MM.1S (cell line): ENCODE measurements at regions not wholly inside any gene's neighbourhood (a gene's known extent, or its start where the extent isn't known, plus 50 kb on each side); places are given as distances from the start of the nearest gene placed in this dataset.

Experiments used
- DNase-seq: peaks from one replicate; pipeline ENCODE4 v3.0.0-alpha.2; 2015
- H2AFZ ChIP-seq: fragments of 300-600 bp; sonication (generic); 2 replicates; pipeline ENCODE4 v1.6.0; 2016; ENCODE audit warnings: antibody characterized with exemption, low read length
- H3F3A ChIP-seq: fragments of 300-600 bp; sonication (generic); 2 replicates; pipeline ENCODE4 v1.6.1; 2016; ENCODE audit warnings: mild to moderate bottlenecking, antibody characterized with exemption, low read length, moderate library complexity, mixed read lengths; ENCODE audit not compliant: insufficient read depth
- H3K27ac ChIP-seq: fragments of 300-600 bp; sonication (generic); 2 replicates; pipeline ENCODE4 v1.5.1; 2016; ENCODE audit warnings: mild to moderate bottlenecking, low read length
- H3K27me3 ChIP-seq: fragments of 300-600 bp; sonication (generic); replicated peaks from 2 replicates; pipeline ENCODE4 v1.6.0; 2016; ENCODE audit warnings: low read length; ENCODE audit not compliant: insufficient read depth
- H3K36me3 ChIP-seq: fragments of 300-600 bp; sonication (generic); replicated peaks from 2 replicates; pipeline ENCODE4 v1.6.1; 2016; ENCODE audit warnings: mild to moderate bottlenecking, low read length, mixed read lengths; ENCODE audit not compliant: insufficient read depth
- H3K4me1 ChIP-seq: fragments of 300-600 bp; sonication (generic); 2 replicates; pipeline ENCODE4 v1.6.1; 2016; ENCODE audit warnings: low read length, mixed read lengths
- H3K4me2 ChIP-seq: fragments of 300-600 bp; sonication (generic); 2 replicates; pipeline ENCODE4 v1.6.0; 2016; ENCODE audit warnings: low read depth, low read length
- H3K4me3 ChIP-seq: fragments of 300-600 bp; sonication (generic); 2 replicates; pipeline ENCODE4 v1.5.1; 2016; ENCODE audit warnings: low read length, mixed read lengths
- H3K79me2 ChIP-seq: fragments of 300-600 bp; sonication (generic); 2 replicates; pipeline ENCODE4 v1.6.1; 2016; ENCODE audit warnings: mixed run types, low read length, mixed read lengths
- H3K9ac ChIP-seq: fragments of 300-600 bp; sonication (generic); 2 replicates; pipeline ENCODE4 v1.6.1; 2016; ENCODE audit warnings: low read length, mixed read lengths
- H3K9me2 ChIP-seq: fragments of 300-600 bp; sonication (generic); replicated peaks from 2 replicates; pipeline ENCODE4 v1.6.1; 2016; ENCODE audit warnings: mild to moderate bottlenecking, low read length, mixed read lengths; ENCODE audit not compliant: insufficient read depth
- H3K9me3 ChIP-seq: fragments of 300-600 bp; sonication (generic); replicated peaks from 2 replicates; pipeline ENCODE4 v1.6.1; 2016; ENCODE audit warnings: mild to moderate bottlenecking, low read length, mixed read lengths; ENCODE audit not compliant: insufficient read depth
- H4K20me1 ChIP-seq: fragments of 300-600 bp; sonication (generic); 2 replicates; pipeline ENCODE4 v1.6.1; 2016; ENCODE audit warnings: mild to moderate bottlenecking, low read length, moderate library complexity, mixed read lengths; ENCODE audit not compliant: insufficient read depth
- CTCF ChIP-seq: fragments of 300-600 bp; sonication (generic); IDR thresholded peaks from 2 replicates; pipeline ENCODE4 v1.5.1; 2016; ENCODE audit warnings: antibody characterized with exemption, low read length, mixed read lengths
- EZH2 ChIP-seq: fragments of 300-600 bp; sonication (generic); optimal IDR thresholded peaks from 2 replicates; pipeline ENCODE3; 2017; ENCODE audit warnings: low read depth, mild to moderate bottlenecking, antibody characterized with exemption, low read length, mixed read lengths
- EZH2phosphoT487 ChIP-seq: fragments of 300-600 bp; sonication (generic); IDR thresholded peaks from 2 replicates; pipeline ENCODE4 v1.6.1; 2018; ENCODE audit warnings: antibody characterized with exemption, low read length

GRCh38 chr4:41331224-41331623 lies 74.5 kb downstream of the UCHL1 start:
- no peak for TF ChIP-seq EZH2phosphoT487
- no peak for TF ChIP-seq CTCF
- no peak for TF ChIP-seq EZH2
- Histone ChIP-seq H4K20me1 (no peaks in the 10 kb centered on the region), H3K79me2 (no peaks in the 10 kb centered on the region), H3K9ac (no peak overlapping the region), H3K9me2 (no peaks in the 10 kb centered on the region), H3K36me3 (no peaks in the 10 kb centered on the region), H3F3A (no peaks in the 10 kb centered on the region), H2AFZ (no peak overlapping the region), H3K9me3 (no peaks in the 10 kb centered on the region), H3K4me1 (no peaks in the 10 kb centered on the region), H3K4me3 (no peak overlapping the region), H3K27me3 (no peaks in the 10 kb centered on the region), H3K27ac (no peak overlapping the region), H3K4me2 (no peak overlapping the region)
- DNase-seq = no peak

DNA sequence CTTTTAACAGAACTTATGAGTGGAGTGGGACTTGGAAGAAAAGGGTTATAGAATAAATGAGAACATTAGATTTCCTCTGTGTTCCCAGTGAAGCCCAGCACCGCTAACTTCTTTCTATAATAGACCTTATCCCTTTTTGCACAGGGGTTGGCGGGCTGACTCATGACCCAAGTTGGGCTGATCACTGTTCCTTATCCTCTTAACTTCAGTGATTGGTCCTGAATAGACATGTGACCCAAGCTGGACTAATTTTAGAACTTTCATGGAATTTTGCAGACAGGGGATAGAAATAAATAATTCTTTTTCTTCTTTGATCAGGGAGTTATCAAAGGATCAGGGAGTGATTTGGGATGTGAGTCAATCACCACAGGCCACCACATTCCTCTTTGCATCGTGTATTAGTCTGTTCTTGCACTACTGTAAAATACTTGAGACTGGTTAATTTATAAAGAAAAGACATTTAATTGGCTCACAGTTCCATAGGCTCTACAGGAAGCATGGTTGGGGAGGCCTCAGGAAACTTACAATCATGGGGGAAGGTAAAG lies 75.9 kb downstream of the UCHL1 start:
- H3K9me3 ChIP-seq = no peaks in the 10 kb centered on the region
- H3K4me2 ChIP-seq = no peak overlapping the region
- no peak overlapping the region for H3K9ac ChIP-seq
- no peaks in the 10 kb centered on the region for H3F3A ChIP-seq
- no peak overlapping the region for H3K4me3 ChIP-seq
- TF ChIP-seq EZH2 (no peak), EZH2phosphoT487 (no peak), CTCF (no peak)
- no peak overlapping the region for H2AFZ ChIP-seq
- H3K27ac ChIP-seq = no peak overlapping the region
- no peaks in the 10 kb centered on the region for H3K27me3 ChIP-seq
- no peaks in the 10 kb centered on the region for H4K20me1 ChIP-seq
- H3K4me1 ChIP-seq = no peaks in the 10 kb centered on the region
- no peaks in the 10 kb centered on the region for H3K9me2 ChIP-seq
- no peak for DNase-seq
- no peaks in the 10 kb centered on the region for H3K36me3 ChIP-seq
- H3K79me2 ChIP-seq = no peaks in the 10 kb centered on the region

DNA sequence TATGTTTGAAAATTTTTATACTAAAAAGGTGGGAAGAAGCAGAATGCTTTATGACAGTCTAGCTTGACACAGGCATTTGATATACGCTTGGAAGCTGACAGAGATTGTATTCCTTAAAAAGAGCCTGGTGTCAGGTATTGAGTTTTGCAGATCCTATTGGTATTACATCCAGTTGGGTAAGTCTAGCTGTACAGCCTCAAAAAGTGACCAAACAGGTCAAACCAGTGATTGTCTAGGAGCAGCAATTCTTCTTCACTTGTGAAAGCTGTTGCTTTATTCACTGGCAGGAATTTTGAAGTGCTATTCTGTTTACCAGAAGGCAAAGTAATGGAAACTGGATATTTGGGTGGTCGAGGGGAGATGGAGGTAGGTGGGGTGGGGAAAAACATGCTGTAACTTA lies 77.5 kb downstream of the UCHL1 start:
- H3K9ac ChIP-seq = no peak overlapping the region
- H3K36me3 ChIP-seq = no peaks in the 10 kb centered on the region
- H3K4me2 ChIP-seq = no peak overlapping the region
- no peaks in the 10 kb centered on the region for H3K79me2 ChIP-seq
- no peaks in the 10 kb centered on the region for H3K4me1 ChIP-seq
- no peaks in the 10 kb centered on the region for H3K27me3 ChIP-seq
- no peak for DNase-seq
- H3F3A ChIP-seq = no peaks in the 10 kb centered on the region
- TF ChIP-seq CTCF (no peak), EZH2phosphoT487 (no peak), EZH2 (no peak)
- H3K9me2 ChIP-seq = no peaks in the 10 kb centered on the region
- H3K27ac ChIP-seq = no peak overlapping the region
- H3K4me3 ChIP-seq = no peak overlapping the region
- no peaks in the 10 kb centered on the region for H3K9me3 ChIP-seq
- H2AFZ ChIP-seq = no peak overlapping the region
- H4K20me1 ChIP-seq = no peaks in the 10 kb centered on the region
